IMR-90 (cell line): ENCODE measurements at regions not wholly inside any gene's neighbourhood (a gene's known extent, or its start where the extent isn't known, plus 50 kb on each side); places are given as distances from the start of the nearest gene placed in this dataset.

Experiments
- ATAC-seq: fragments of 200-7000 bp; cut with Tn5 transposase; 2 replicates; pipeline ENCODE4 v1.9.1; 2020; ENCODE audit warnings: low read depth, mild to moderate bottlenecking, moderate library complexity
- BruUV-seq: library from RNA; stranded (reverse); fragments of 400-500 nt; replicated peaks from 2 replicates; lab custom pipeline; 2021; lab: Mats Ljungman, UMichigan
- CTCF ChIA-PET: fragments of 300-600 bp; formaldehyde crosslinking; extraction: SDS; loops from one replicate; lab custom pipeline; 2021; ENCODE audit warnings: antibody characterized with exemption; lab: Yijun Ruan, JAX
- POLR2A ChIA-PET: fragments of 300-600 bp; sonication (Branson Sonifier 250); formaldehyde crosslinking; loops from one replicate; lab custom pipeline; 2022; ENCODE audit warnings: antibody characterized with exemption; ENCODE audit not compliant: unreplicated experiment; lab: Charles Lee
- DNase-seq: peaks from one replicate; pipeline ENCODE4 v3.0.0; 2013
- H2AFZ ChIP-seq: replicated peaks from 2 replicates; pipeline ENCODE3; 2013; ENCODE audit warnings: low read length, mild to moderate bottlenecking; ENCODE audit not compliant: poor library complexity
- H2AK5ac ChIP-seq: 2 replicates; pipeline ENCODE4 v1.6.1; 2013; ENCODE audit warnings: low read depth, low read length, inconsistent platforms
- H2AK9ac ChIP-seq: replicated peaks from 2 replicates; pipeline ENCODE3; 2013; ENCODE audit warnings: mild to moderate bottlenecking, low read depth, low read length, moderate library complexity; ENCODE audit not compliant: poor library complexity
- H2BK120ac ChIP-seq: 2 replicates; pipeline ENCODE4 v1.6.1; 2013; ENCODE audit warnings: low read depth, low read length, inconsistent platforms
- H2BK15ac ChIP-seq: 3 replicates; pipeline ENCODE4 v1.6.1; 2013; ENCODE audit warnings: low read depth, low read length, inconsistent platforms
- H2BK20ac ChIP-seq: 2 replicates; pipeline ENCODE4 v1.6.1; 2013; ENCODE audit warnings: low read depth, mild to moderate bottlenecking, inconsistent platforms, low read length, moderate library complexity
- H2BK5ac ChIP-seq: 2 replicates; pipeline ENCODE4 v1.6.1; 2013; ENCODE audit warnings: mild to moderate bottlenecking, low read depth, low read length, inconsistent platforms; ENCODE audit not compliant: poor library complexity, severe bottlenecking
- H3K14ac ChIP-seq: replicated peaks from 2 replicates; pipeline ENCODE4 v1.6.1; 2013; ENCODE audit warnings: low read depth, low read length, inconsistent platforms
- H3K18ac ChIP-seq: 2 replicates; pipeline ENCODE4 v1.6.1; 2013; ENCODE audit warnings: low read depth, low read length, control low read depth
- H3K23ac ChIP-seq: 2 replicates; pipeline ENCODE4 v1.6.1; 2013; ENCODE audit warnings: low read depth, low read length, inconsistent platforms
- H3K27ac ChIP-seq: 2 replicates; pipeline ENCODE4 v1.5.1; 2013; ENCODE audit warnings: mild to moderate bottlenecking, control low read depth, low read length; ENCODE audit not compliant: insufficient read depth
- H3K27me3 ChIP-seq: 2 replicates; pipeline ENCODE4 v1.6.1; 2013; ENCODE audit warnings: low read length; ENCODE audit not compliant: control insufficient read depth, insufficient read depth
- H3K36me3 ChIP-seq: 2 replicates; pipeline ENCODE4 v1.6.1; 2013; ENCODE audit warnings: low read length, mixed read lengths; ENCODE audit not compliant: control insufficient read depth, insufficient read depth
- H3K4ac ChIP-seq: 2 replicates; pipeline ENCODE4 v1.6.1; 2013; ENCODE audit warnings: low read depth, low read length, inconsistent platforms
- H3K4me1 ChIP-seq: 2 replicates; pipeline ENCODE4 v1.6.1; 2013; ENCODE audit warnings: low read length, mixed read lengths; ENCODE audit not compliant: control insufficient read depth, insufficient read depth
- H3K4me2 ChIP-seq: 2 replicates; pipeline ENCODE4 v1.6.1; 2013; ENCODE audit warnings: low read depth, mild to moderate bottlenecking, control low read depth, low read length, moderate library complexity
- H3K4me3 ChIP-seq: 2 replicates; pipeline ENCODE4 v1.5.1; 2013; ENCODE audit warnings: low read depth, mild to moderate bottlenecking, control low read depth, low read length, moderate library complexity; ENCODE audit not compliant: insufficient read depth
- H3K56ac ChIP-seq: 2 replicates; pipeline ENCODE4 v1.6.1; 2013; ENCODE audit warnings: low read length, inconsistent platforms; ENCODE audit not compliant: insufficient read depth; ENCODE audit errors: extremely low read depth
- H3K79me1 ChIP-seq, 2 experiments: 2 replicates each; pipeline ENCODE4 v1.6.1; 2013; ENCODE audit warnings: low read length in 2 of 2, inconsistent platforms in 1 of 2, low read depth in 1 of 2
- H3K9ac ChIP-seq: 2 replicates; pipeline ENCODE4 v1.6.1; 2013; ENCODE audit warnings: low read depth, low read length, control low read depth
- H3K9me1 ChIP-seq: 2 replicates; pipeline ENCODE4 v1.6.1; 2013; ENCODE audit warnings: low read length, inconsistent platforms; ENCODE audit not compliant: insufficient read depth
- H3K9me3 ChIP-seq: 2 replicates; pipeline ENCODE4 v1.6.1; 2013; ENCODE audit warnings: low read length; ENCODE audit not compliant: control insufficient read depth, insufficient read depth
- H4K20me1 ChIP-seq: 2 replicates; pipeline ENCODE4 v1.6.1; 2013; ENCODE audit warnings: low read length, inconsistent platforms; ENCODE audit not compliant: insufficient read depth
- H4K5ac ChIP-seq: 2 replicates; pipeline ENCODE4 v1.6.1; 2013; ENCODE audit warnings: mild to moderate bottlenecking, low read depth, low read length, control low read depth
- H4K8ac ChIP-seq, 2 experiments: 2 replicates each; pipeline ENCODE4 v1.6.1; 2013; ENCODE audit warnings: low read depth in 2 of 2, low read length in 2 of 2, control low read depth in 1 of 2, inconsistent platforms in 1 of 2
- H4K91ac ChIP-seq: 2 replicates; pipeline ENCODE4 v1.6.1; 2013; ENCODE audit warnings: low read depth, low read length, inconsistent platforms; ENCODE audit not compliant: insufficient read depth
- BHLHE40 ChIP-seq: fragments of 150-350 bp; IDR thresholded peaks from 2 replicates; pipeline ENCODE4 v1.6.1; 2016; ENCODE audit warnings: mild to moderate bottlenecking, low read depth, low read length
- MAFK ChIP-seq: IDR thresholded peaks from 2 replicates; pipeline ENCODE4 v1.6.1; 2012; ENCODE audit warnings: low read depth, low read length, improper control_type of control experiment
- NFE2L2 ChIP-seq: fragments of 150-350 bp; IDR thresholded peaks from 2 replicates; pipeline ENCODE4 v1.6.1; 2016; ENCODE audit warnings: low read depth, mild to moderate bottlenecking, low read length
- POLR2A ChIP-seq: IDR thresholded peaks from 2 replicates; pipeline ENCODE4 v1.6.1; 2012; ENCODE audit warnings: mild to moderate bottlenecking, low read depth, low read length
- RAD21 ChIP-seq: IDR thresholded peaks from 2 replicates; pipeline ENCODE4 v1.6.1; 2012; ENCODE audit warnings: low read length, improper control_type of control experiment
- RCOR1 ChIP-seq: IDR thresholded peaks from 2 replicates; pipeline ENCODE4 v1.6.1; 2012; ENCODE audit warnings: mild to moderate bottlenecking, low read length, improper control_type of control experiment; ENCODE audit not compliant: insufficient replicate concordance
- SMC3 ChIP-seq: fragments of 150-350 bp; IDR thresholded peaks from 2 replicates; pipeline ENCODE4 v1.6.1; 2016; ENCODE audit warnings: low read depth, mild to moderate bottlenecking, antibody characterized with exemption, low read length, moderate library complexity
- WGBS, 2 experiments: methylation state at CpG; one replicate each; pipeline versions ENCODE4 v1.1.5 to v1.1.7; 2013; ENCODE audit warnings: missing lambda C conversion rate in 2 of 2; ENCODE audit not compliant: insufficient read length in 1 of 2; ENCODE audit errors: extremely low coverage in 2 of 2; 5-methylcytosine and 5-hydroxymethylcytosine counted together
- dilution Hi-C: fragments of 300-500 bp; cut with HindIII; formaldehyde crosslinking; loops from one replicate; pipeline ENCODE4 v1.14.3; 2018; ENCODE audit warnings: low sequenced_read_pairs; ENCODE audit not compliant: unreplicated experiment
- in situ Hi-C: fragments of 300-500 bp; cut with MboI; formaldehyde crosslinking; loops from 3 replicates; pipeline ENCODE4 v1.14.3; 2019; ENCODE audit warnings: low sequenced_read_pairs, inconsistent platforms, mixed read lengths
- intact Hi-C: fragments of 100-400 bp; cut with micrococcal nuclease; formaldehyde crosslinking; loops from 2 replicates; pipeline ENCODE4 v1.10.0; 2022
- TF ChIP-seq, protein P1 (sequence below): fragments of 150-350 bp; IDR thresholded peaks from 2 replicates; pipeline ENCODE4 v1.6.1; 2017; ENCODE audit warnings: mild to moderate bottlenecking, antibody characterized with exemption, low read length, low read depth

DNA sequence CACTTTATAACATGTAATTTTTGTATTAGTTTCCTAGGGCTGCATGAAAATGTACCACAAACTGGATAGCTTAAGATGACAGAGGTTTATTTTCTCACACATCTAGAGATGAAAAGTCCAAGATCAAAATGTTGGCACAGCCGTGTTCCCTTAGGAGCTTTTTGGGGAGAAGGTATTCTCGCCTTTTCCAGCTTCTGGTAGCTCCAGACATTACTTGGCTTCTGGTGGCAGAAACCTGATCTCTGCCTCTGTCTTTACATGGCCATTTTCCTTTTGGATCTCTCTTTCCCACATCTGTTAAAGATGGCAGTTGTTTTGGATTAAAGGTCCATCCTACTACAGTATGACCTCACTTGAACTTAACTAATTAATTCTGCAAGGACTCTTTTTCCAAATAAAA is 885.7 kb upstream of the CDH8 start:
- Histone ChIP-seq H3K9me3 (peaks cover 4% of the 10 kb centered on the region), H3K4me3 (no peak overlapping the region), H3K79me1 (no peaks in the 10 kb centered on the region), H4K8ac (no peak overlapping the region), H3K27me3 (no peaks in the 10 kb centered on the region), H2BK15ac (no peak overlapping the region), H2AK5ac (no peak overlapping the region), H3K23ac (no peak overlapping the region), H2BK120ac (no peak overlapping the region), H4K5ac (no peak overlapping the region), H2BK5ac (no peak overlapping the region), H2BK20ac (no peak overlapping the region), H3K4ac (no peak overlapping the region), H3K4me1 (no peaks in the 10 kb centered on the region), H3K18ac (no peak overlapping the region), H3K9ac (no peak overlapping the region), H3K4me2 (no peak overlapping the region), H3K27ac (no peak overlapping the region), H2AFZ (no peak overlapping the region), H2AK9ac (no peak overlapping the region), H3K36me3 (no peaks in the 10 kb centered on the region), H3K14ac (no peak overlapping the region), H4K91ac (no peak overlapping the region), H3K9me1 (no peaks in the 10 kb centered on the region), H4K20me1 (no peaks in the 10 kb centered on the region), H3K56ac (no peak overlapping the region)
- ChIA-PET CTCF (no interaction called here), POLR2A (no interaction called here)
- no CpG with 5 or more reads among the region's 2 CpGs for WGBS, 2 experiments
- TF ChIP-seq POLR2A (no peak), SMC3 (no peak), MAFK (no peak), NFE2L2 (no peak), RCOR1 (no peak), RAD21 (no peak), BHLHE40 (no peak)
- TF ChIP-seq, protein P1, sequence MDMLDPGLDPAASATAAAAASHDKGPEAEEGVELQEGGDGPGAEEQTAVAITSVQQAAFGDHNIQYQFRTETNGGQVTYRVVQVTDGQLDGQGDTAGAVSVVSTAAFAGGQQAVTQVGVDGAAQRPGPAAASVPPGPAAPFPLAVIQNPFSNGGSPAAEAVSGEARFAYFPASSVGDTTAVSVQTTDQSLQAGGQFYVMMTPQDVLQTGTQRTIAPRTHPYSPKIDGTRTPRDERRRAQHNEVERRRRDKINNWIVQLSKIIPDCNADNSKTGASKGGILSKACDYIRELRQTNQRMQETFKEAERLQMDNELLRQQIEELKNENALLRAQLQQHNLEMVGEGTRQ: no peak
- in situ Hi-C loops (no loop called here), intact Hi-C loops (no loop called here), dilution Hi-C loops (no loop called here)
- ATAC-seq (no peak), DNase-seq (no peak)
- BruUV-seq: no TSS peak
